ENCODE measurements at regions not wholly inside any gene's neighbourhood (a gene's known extent, or its start where the extent isn't known, plus 50 kb on each side); places are given as distances from the start of the nearest gene placed in this dataset.
"Not testable (repeated sequence)": the region's sequence is repeated elsewhere in the genome, so short reads cannot be mapped to it uniquely, and the experiment has no call there.

DNA sequence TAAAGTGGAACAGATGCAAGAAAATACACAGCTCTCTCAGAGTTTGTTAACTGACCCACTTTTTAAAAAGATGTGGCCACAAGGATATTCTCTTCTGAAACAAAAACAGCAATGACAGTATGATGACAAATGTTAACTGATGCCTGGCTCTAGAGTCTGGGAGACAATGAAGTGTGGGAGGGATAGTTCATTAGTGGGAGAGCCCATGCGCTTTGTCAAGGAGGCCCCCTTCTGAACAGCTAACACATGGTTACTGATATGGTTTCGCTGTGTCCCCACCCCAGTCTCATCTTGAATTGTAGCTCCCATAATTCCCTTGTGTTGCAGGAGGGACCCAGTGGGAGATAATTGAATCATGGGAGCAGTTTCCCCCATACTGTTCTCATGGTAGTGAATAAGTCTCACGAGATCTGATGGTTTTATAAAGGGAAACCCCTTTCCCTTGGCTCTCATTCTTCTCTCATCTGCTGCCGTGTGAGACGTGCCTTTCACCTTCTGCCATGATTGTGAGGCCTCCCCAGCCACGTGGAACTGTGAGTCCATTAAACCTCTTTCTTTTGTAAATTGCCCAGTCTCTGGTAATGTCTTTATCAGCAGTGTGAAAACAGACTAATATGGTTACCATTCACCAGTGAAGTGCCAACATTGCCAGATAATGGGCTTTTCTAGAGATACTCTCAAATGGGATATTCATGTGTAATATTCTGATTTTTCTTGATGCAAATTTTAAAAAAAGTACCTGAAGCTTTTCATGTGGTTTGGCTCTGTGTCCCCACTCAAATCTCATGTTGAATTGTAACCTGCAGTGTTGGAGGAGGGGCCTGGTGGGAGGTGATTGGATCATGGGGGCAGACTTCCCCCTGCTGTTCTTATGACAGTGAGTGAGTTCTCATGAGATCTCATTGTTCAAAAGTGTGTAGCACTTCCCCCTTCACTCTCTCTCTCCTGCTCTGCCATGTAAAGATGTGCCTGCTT, 435.8 kb downstream of the SHISA9 start:
- not testable (repeated sequence) for DNase-seq

DNA sequence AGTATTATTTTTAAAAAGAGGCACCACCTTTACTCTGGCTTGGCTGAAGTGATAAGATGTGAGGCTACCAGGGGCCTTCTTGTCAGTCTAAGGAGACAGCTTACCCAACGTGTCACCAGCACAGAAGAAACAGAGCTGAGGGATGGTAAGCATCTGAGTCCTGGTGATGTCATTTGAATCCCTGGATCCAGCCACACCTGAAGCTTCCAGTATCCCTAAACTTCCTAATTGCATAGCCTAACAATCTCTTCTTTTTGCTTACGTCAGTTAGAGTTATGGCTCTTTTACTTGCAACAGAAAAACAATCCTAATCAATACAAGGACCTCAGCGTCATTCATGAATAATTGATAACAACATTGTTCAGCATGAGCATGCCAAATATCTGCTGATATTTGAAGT, 436.6 kb downstream of the SHISA9 start:
- no peak for DNase-seq

DNA sequence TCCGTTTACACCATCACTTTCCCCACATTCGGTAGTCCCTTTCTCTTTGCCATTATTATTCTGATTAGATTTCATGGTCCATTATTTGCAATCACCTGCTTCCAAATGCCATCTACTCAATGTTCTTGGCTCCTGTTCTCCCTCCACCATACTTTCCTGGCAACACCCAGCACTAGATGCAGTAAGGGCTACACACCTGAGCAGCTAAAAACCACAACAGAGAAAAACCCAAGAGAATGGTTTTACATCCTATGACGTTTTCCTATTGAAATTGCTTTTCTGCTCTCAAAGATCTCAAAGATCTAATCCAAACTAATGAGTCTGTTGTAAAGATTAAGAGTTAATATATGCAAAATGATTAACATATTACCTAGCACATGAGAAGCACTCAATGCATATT, 441.3 kb downstream of the SHISA9 start:
- no peak for DNase-seq

DNA sequence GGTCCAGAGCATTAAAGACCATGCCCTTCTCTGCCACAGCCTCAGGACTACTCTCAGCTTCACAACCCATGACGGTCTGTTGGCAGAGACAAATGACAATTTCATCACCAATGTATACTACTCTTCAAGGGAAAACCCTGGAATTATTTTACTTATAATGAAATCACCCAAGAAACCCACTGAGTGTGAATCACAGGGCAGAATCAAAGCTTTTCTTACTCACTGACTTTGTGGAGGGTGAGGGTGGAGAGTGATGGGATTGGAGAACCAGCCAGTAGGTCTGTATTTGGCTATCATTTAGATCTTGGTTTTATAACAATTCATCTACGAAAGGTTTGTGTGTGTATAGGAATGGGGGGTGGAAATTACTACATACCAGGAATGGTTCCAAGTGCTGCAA, 442.6 kb downstream of the SHISA9 start:
- DNase-seq: no peak

- no peak for DNase-seq
Measured at GRCh38 chr16:13348416-13348815, 447.0 kb downstream of the SHISA9 start.

GRCh38 chr16:13350000-13350399, 448.6 kb downstream of the SHISA9 start:
- no peak for DNase-seq

GRCh38 chr16:13351181-13351580, 449.8 kb downstream of the SHISA9 start:
- DNase-seq: no peak

- no peak for DNase-seq
Measured at GRCh38 chr16:13351601-13352217, 450.3 kb downstream of the SHISA9 start.

- not testable (repeated sequence) for DNase-seq
Measured at GRCh38 chr16:13352796-13353195, 451.4 kb downstream of the SHISA9 start.

DNA sequence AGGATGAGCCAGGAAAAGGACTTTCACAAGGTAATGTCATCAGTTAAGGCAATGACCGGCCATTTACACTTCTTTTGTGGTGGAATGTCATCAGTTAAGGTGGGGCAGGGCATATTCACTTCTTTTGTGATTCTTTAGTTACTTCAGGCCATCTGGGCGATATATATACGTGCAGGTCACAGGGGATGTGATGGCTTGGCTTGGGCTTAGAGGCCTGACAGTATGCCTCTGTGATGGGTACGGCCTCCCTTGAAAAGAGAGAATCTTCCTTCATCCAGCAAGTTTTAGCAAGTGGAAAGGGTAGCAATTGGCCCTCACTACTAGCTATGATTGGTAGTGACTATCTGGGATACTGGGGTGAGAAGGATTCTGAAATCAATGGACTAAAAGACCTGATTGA, 456.4 kb downstream of the SHISA9 start:
- not testable (repeated sequence) for DNase-seq

DNA sequence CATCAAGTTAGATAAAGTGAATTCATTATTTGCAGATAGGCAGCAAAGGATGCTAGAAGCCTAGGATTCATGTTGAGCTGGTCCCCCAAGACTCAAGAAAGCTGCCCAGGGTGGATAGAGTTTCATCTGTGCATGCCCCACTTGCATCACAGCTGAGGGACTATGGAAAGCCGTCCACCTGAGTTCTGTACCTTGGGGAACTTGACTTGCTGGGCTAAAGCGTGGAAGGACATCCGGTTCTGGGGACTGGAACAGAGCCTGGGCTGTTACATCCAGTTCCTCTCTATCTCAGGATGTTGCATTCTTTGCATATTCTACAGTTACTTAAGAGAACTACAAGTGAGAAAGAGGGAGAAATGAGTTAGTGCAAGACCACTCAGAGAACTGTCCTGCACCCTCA, 458.4 kb downstream of the SHISA9 start:
- no peak for DNase-seq

- DNase-seq: no peak
Measured at GRCh38 chr16:13372421-13372820, 471.0 kb downstream of the SHISA9 start.

- no peak for DNase-seq
Measured at GRCh38 chr16:13376174-13376573, 474.8 kb downstream of the SHISA9 start.

GRCh38 chr16:13377143-13377542, 475.7 kb downstream of the SHISA9 start:
- no peak for DNase-seq

DNA sequence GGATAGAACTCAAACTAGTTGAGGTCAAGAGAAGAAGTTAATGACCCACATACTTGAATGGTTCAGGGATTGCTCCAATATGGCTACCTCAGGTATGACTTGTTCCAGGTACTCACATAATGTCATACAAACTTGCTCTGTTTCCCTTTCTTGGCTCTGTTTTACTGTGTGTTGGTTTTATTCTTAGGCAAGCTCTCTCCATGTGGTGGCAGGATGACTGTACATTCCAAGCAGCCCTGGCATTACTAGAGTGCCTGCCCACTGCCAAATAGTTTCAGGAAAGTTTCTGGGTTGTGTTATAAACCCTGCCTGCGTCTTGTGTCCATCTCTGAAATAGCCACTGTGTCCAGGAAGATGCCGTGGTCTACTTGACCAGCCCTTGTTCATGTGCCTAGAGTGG, 476.8 kb downstream of the SHISA9 start:
- no peak for DNase-seq

DNA sequence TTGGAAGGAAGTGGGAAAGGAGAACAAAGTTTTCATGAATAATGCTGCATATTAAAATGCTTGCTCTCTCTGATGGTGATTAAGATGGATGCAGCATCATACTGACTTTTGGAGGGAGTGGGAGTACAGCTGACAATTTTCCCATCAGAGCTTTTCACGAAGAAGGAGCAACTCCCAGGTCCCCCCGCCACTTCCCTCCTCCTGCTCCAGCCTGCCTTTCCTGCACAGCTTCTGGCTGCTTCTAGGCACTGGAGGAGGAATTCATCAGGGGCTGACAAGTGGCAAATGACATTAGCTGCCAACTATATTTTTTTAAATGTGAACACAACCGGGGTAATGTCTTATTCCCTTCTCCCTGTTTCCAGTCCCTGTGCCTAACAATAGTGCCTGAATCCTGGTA, 477.9 kb downstream of the SHISA9 start:
- no peak for DNase-seq

GRCh38 chr16:13385156-13386040, 484.0 kb downstream of the SHISA9 start:
- not testable (repeated sequence) for DNase-seq

DNA sequence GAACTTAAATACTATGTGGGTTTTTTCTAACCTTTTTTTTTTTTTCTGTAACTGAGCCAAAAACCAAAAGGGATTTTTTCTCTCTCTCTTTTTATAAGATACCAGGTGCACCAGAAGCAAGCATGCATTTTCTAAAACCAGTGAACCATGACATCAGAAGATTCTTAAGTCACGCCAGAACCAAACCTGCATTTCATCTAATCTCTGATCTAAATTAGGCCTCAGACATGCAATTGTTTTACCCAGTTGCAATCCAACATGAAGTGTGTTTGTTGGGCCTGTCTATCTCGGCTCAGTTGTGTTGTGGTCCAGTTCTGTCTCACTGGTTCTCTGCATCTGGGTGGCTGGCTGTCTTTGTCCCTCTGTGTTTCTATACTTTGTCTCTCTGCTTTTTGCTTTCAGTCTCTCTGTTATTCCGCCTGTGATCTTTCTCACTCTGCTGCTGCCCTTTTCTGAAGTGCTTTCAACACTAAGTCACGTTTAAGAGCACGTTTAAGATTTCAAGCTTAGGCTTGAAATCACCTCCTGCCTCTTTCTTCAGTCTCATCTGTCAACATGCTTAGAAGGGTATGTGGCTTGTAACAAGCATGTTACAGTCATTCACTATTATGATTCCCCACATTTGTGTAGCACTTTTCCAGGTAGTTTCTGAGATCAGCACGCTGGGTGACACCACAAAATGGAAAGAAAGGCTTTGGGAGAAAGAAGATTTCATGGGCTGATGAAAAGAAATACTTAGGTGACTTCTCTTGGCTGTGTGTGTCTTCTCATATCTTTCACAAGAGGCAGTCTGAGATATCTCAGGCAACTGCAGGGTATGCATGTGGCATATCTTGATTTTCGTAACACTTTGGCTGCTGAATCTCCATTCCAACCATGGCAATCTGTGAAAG, 488.9 kb downstream of the SHISA9 start:
- no peak for DNase-seq

DNA sequence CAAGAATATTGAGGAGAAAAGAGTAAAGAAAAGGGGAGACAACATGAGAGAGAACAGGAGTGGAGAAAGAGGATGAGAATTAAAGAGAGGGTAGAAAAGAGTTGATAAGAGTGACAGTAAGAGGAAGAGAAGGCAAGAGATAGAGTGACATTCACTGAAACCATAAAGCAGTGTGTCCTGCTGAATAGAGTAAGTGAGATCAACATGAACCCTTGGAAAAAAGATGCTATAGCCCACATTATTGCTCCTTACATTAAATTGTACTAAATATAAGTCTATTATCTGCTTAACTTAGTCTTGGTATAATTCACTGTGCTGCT, 489.5 kb downstream of the SHISA9 start:
- DNase-seq: no peak

DNA sequence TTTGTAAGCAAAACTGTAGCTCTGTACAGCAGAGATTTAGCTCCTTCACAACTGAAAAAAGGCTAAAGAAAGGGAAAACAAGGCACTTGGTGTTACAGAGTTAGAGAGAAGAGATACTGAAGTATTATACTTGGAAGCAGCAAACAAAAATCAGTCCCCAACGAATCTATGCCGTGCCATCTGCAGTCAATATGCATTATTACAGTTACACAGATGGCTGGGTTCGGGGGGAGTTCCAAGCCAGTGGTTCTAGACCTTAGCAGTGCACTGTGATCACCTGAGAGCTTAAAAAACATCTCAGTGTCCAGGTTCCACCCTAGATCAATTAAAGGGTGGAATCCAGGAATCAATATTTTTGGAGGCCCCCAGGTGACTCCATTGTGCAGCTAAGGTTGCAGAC, 489.9 kb downstream of the SHISA9 start:
- DNase-seq: no peak

DNA sequence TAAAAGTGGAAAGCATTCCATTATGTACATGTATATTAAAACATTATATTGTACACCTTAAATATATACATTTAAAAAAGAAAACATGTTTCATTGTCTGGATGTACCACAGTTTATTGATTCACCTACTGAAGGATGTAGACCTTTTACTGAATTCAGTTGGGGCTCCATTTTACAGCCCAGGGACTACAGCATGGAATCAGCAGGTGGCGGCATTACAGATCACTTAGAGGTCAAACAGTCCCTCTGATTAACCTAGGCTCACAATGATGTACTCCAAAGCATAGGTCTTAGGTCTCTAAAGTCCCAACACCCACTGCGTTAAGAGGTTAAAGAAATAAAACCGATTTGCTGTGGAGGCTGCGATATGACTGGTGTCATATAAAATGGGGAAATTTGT, 490.9 kb downstream of the SHISA9 start:
- DNase-seq: no peak

DNA sequence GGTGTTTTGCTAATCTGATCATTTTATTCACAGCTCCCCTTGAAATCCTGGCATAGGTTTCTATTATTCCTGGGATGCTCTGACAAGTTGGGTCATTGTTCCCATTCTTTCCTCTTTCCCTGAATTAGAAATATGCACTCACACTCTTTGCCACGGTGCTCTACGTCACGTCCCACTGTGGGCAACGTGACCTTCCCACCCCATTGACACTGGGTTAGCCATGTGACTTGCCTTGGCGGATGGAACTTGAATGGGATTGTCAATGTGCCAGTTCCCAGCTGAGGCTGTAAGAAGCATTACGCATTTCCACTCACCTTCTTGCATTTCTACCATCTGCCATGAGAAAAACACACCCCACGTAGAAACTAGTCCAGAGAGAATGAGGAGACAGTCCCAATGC, 492.4 kb downstream of the SHISA9 start:
- no peak for DNase-seq

Measured in activated CD4-positive, alpha-beta T cell treated with anti-CD3 and anti-CD28 coated beads, Interleukin-10, Interleukin-2, amounts not matched to agents 100 ng/mL and 50 ng/mL, durations not matched to agents 16 hours and 8 hours (primary cell).